SK-N-SH treated with all-trans-retinoic acid at 6 μM for 48 hours (cell line): ENCODE measurements at regions not wholly inside any gene's neighbourhood (a gene's known extent, or its start where the extent isn't known, plus 50 kb on each side); places are given as distances from the start of the nearest gene placed in this dataset.

Source experiments
- ARNTL ChIP-seq: fragments of 450-650 bp; formaldehyde crosslinking; IDR thresholded peaks from 2 replicates; pipeline ENCODE4 v1.5.0; 2020; ENCODE audit warnings: low read depth, mild to moderate bottlenecking, moderate library complexity, borderline replicate concordance
- CREB5 ChIP-seq: fragments of 250-450 bp; sonication (Bioruptor Pico); IDR thresholded peaks from 2 replicates; pipeline ENCODE4 v1.5.1; 2020; ENCODE audit warnings: low read depth, mild to moderate bottlenecking, moderate library complexity
- OSR1 ChIP-seq: fragments of 250-450 bp; sonication (Bioruptor Pico); IDR thresholded peaks from 2 replicates; pipeline ENCODE4 v1.8.0; 2022; ENCODE audit warnings: moderate library complexity, mild to moderate bottlenecking, inconsistent platforms
- PATZ1 ChIP-seq: fragments of 250-450 bp; sonication (Bioruptor Pico); IDR thresholded peaks from 2 replicates; pipeline ENCODE4 v1.8.0; 2020; ENCODE audit warnings: mild to moderate bottlenecking, moderate library complexity, borderline replicate concordance
- TSHZ2 ChIP-seq: fragments of 250-450 bp; sonication (Bioruptor Pico); IDR thresholded peaks from 2 replicates; pipeline ENCODE4 v1.5.0; 2020; ENCODE audit warnings: mild to moderate bottlenecking, moderate library complexity
- ZNF565 ChIP-seq: fragments of 450-650 bp; formaldehyde crosslinking; conservative IDR thresholded peaks from 2 replicates; pipeline ENCODE4 v1.5.0; 2020; ENCODE audit warnings: low read depth, mild to moderate bottlenecking, moderate library complexity

GRCh38 chr4:115648786-115649185, 535.4 kb upstream of the NDST4 start:
- no peak for TF ChIP-seq PATZ1 (CRISPR knock-in tag)
- no peak for TF ChIP-seq CREB5
- TF ChIP-seq ARNTL (CRISPR knock-in tag) = no peak
- no peak for TF ChIP-seq ZNF565 (CRISPR knock-in tag)
- no peak for TF ChIP-seq OSR1 (CRISPR knock-in tag)
- TF ChIP-seq TSHZ2 (CRISPR knock-in tag) = no peak
